ENCODE measurements at regions not wholly inside any gene's neighbourhood (a gene's known extent, or its start where the extent isn't known, plus 50 kb on each side); places are given as distances from the start of the nearest gene placed in this dataset.

- TF ChIP-seq CTCF (IDR thresholded peaks at IDR 0.05; ENCODE audit: control extremely low read depth, extremely low read depth), result no peak
- ATAC-seq (ENCODE audit: insufficient read depth, low FRiP score) (no peak), DNase-seq (peak in 2 of 3 donors; percentile 12 to 22)
- Histone ChIP-seq H3K9me3 (ENCODE audit: control insufficient read depth in 4 of 4, insufficient read depth in 3 of 4, low read length in 3 of 4) (peaks cover 0 to 6% (median 0%) of the 10 kb centered on the region in 4 donors), H3K27me3 (ENCODE audit: control insufficient read depth in 3 of 3, insufficient read depth in 3 of 3, low read length in 2 of 3) (no peaks in the 10 kb centered on the region), H3K36me3 (ENCODE audit: control insufficient read depth in 4 of 4, insufficient read depth in 4 of 4, low read length in 4 of 4) (no peaks in the 10 kb centered on the region), H3K4me3 (no peak overlapping the region), H3K27ac (ENCODE audit: low read depth in 1 of 2, low read length in 1 of 2) (no peak overlapping the region), H3K4me1 (ENCODE audit: control insufficient read depth in 5 of 5, insufficient read depth in 5 of 5, low read length in 5 of 5) (peaks cover 0 to 12% (median 0%) of the 10 kb centered on the region in 5 donors), H3K9ac (ENCODE audit: insufficient read depth in 1 of 2, low read length in 2 of 2) (no peak overlapping the region)
- 44 to 70% methylated on average over 1 of the region's 1 CpG for WGBS, 2 donors
Observed at GRCh38 chr4:135191596-135191995, 990.0 kb upstream of the PABPC4L start.

- Histone ChIP-seq H3K9ac (ENCODE audit: insufficient read depth in 1 of 2, low read length in 2 of 2) (no peak overlapping the region), H3K36me3 (ENCODE audit: control insufficient read depth in 4 of 4, insufficient read depth in 4 of 4, low read length in 4 of 4) (no peaks in the 10 kb centered on the region), H3K27ac (ENCODE audit: low read depth in 1 of 2, low read length in 1 of 2) (no peak overlapping the region), H3K27me3 (ENCODE audit: control insufficient read depth in 3 of 3, insufficient read depth in 3 of 3, low read length in 2 of 3) (no peaks in the 10 kb centered on the region), H3K9me3 (ENCODE audit: control insufficient read depth in 4 of 4, insufficient read depth in 3 of 4, low read length in 3 of 4) (peaks cover 0 to 3% (median under 1%) of the 10 kb centered on the region in 4 donors), H3K4me3 (no peak overlapping the region), H3K4me1 (ENCODE audit: control insufficient read depth in 5 of 5, insufficient read depth in 5 of 5, low read length in 5 of 5) (no peaks in the 10 kb centered on the region)
- no peak for TF ChIP-seq CTCF (IDR thresholded peaks at IDR 0.05; ENCODE audit: control extremely low read depth, extremely low read depth)
- DNase-seq, result no peak
- no peak for ATAC-seq (ENCODE audit: insufficient read depth, low FRiP score)
- 46 to 48% methylated on average over 3 of the region's 3 CpGs for WGBS, 2 donors
Observed at GRCh38 chr4:135186002-135186401, 984.4 kb upstream of the PABPC4L start.

DNA sequence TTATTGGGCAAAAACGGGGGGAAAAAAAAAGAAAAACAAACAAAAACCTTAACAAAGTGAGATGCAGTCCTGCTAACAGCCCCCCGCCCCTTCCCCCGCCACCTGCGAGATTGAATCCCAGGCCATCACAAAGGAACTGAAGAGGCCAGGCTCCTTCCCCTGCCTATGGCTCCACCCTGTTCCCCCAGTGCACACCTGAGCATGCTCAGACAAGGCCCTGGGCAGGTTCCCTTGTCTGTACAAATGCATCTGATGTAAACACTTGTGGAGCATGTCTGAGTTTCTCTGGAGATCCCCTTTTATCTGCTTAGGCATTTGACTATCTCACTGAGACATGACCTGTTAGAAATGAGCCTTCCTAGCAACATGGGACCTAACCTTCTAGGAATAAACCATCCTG, 983.7 kb upstream of the PABPC4L start:
- Histone ChIP-seq H3K4me1 (ENCODE audit: control insufficient read depth in 5 of 5, insufficient read depth in 5 of 5, low read length in 5 of 5) (no peaks in the 10 kb centered on the region), H3K36me3 (ENCODE audit: control insufficient read depth in 4 of 4, insufficient read depth in 4 of 4, low read length in 4 of 4) (no peaks in the 10 kb centered on the region), H3K27ac (ENCODE audit: low read depth in 1 of 2, low read length in 1 of 2) (no peak overlapping the region), H3K4me3 (no peak overlapping the region), H3K27me3 (ENCODE audit: control insufficient read depth in 3 of 3, insufficient read depth in 3 of 3, low read length in 2 of 3) (no peaks in the 10 kb centered on the region), H3K9ac (ENCODE audit: insufficient read depth in 1 of 2, low read length in 2 of 2) (no peak overlapping the region), H3K9me3 (ENCODE audit: control insufficient read depth in 4 of 4, insufficient read depth in 3 of 4, low read length in 3 of 4) (peaks cover 0 to 3% (median under 1%) of the 10 kb centered on the region in 4 donors)
- TF ChIP-seq CTCF (IDR thresholded peaks at IDR 0.05; ENCODE audit: control extremely low read depth, extremely low read depth), result no peak
- DNase-seq (no peak), ATAC-seq (ENCODE audit: insufficient read depth, low FRiP score) (no peak)
- 67 to 72% methylated on average over 4 of the region's 4 CpGs for WGBS, 2 donors

- DNase-seq (no peak), ATAC-seq (ENCODE audit: insufficient read depth, low FRiP score) (no peak)
- H3K4me1 ChIP-seq (ENCODE audit: control insufficient read depth in 5 of 5, insufficient read depth in 5 of 5, low read length in 5 of 5), result no peaks in the 10 kb centered on the region
- H3K9ac ChIP-seq (ENCODE audit: insufficient read depth in 1 of 2, low read length in 2 of 2), result no peak overlapping the region
- H3K27ac ChIP-seq (ENCODE audit: low read depth in 1 of 2, low read length in 1 of 2), result no peak overlapping the region
- WGBS, 2 donors, result 77 to 80% methylated on average over 6 of the region's 6 CpGs
- H3K36me3 ChIP-seq (ENCODE audit: control insufficient read depth in 4 of 4, insufficient read depth in 4 of 4, low read length in 4 of 4), result no peaks in the 10 kb centered on the region
- peaks cover 0 to 3% (median under 1%) of the 10 kb centered on the region in 4 donors for H3K9me3 ChIP-seq (ENCODE audit: control insufficient read depth in 4 of 4, insufficient read depth in 3 of 4, low read length in 3 of 4)
- no peak overlapping the region for H3K4me3 ChIP-seq
- H3K27me3 ChIP-seq (ENCODE audit: control insufficient read depth in 3 of 3, insufficient read depth in 3 of 3, low read length in 2 of 3), result no peaks in the 10 kb centered on the region
- TF ChIP-seq CTCF (IDR thresholded peaks at IDR 0.05; ENCODE audit: control extremely low read depth, extremely low read depth), result no peak
Observed at GRCh38 chr4:135184715-135185114, 983.1 kb upstream of the PABPC4L start.
